Globus pallidus (tissue), 1 donor: ENCODE measurements at regions not wholly inside any gene's neighbourhood (a gene's known extent, or its start where the extent isn't known, plus 50 kb on each side); places are given as distances from the start of the nearest gene placed in this dataset.

ENCODE experiments used
- DNase-seq: peaks from one replicate; pipeline ENCODE4 v3.0.0-alpha.2; 2015; ENCODE audit warnings: low spot score

GRCh38 chr12:53836119-53836655 lies 84.4 kb upstream of the CISTR start:
- no peak for DNase-seq

GRCh38 chr12:53838978-53839377 lies 87.2 kb upstream of the CISTR start:
- no peak for DNase-seq

DNA sequence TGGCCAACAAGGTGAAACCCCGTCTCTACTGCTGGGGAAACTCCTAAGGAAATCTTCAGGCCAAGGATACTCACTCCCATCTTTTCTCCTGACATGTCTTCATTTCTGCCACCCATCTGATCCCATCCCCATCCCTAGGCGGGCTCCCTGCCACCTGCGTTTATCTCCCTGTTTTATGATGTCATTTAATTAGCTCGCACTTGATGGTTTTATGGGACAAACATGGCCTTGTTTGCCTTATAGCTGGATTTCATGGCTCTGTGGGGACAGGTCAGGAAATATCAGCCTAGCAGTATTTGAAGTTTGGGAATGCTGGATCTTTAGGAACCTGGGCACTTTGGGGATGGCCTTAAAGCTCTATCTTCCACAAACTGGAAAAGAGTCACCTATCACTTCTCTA lies 88.5 kb upstream of the CISTR start:
- no peak for DNase-seq

DNA sequence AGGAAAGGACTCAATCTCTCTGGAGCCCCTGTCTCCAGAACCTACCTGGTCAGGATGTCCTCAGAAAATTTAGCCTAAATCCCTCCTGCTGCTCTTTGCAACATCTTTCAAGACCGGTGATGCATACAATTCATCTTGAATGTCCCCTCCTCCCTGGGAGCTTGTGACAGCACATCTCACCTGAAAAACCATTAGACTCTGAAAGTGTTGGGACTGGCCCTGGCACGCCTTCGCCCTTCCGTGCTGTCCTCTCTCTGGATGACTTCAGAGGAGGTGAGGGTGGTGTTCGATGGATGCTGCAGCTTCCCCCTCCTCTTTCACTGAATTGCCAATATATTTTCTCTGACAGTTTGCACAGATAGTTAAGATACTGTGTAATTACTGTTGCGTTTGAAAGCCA lies 90.9 kb upstream of the CISTR start:
- no peak for DNase-seq

DNA sequence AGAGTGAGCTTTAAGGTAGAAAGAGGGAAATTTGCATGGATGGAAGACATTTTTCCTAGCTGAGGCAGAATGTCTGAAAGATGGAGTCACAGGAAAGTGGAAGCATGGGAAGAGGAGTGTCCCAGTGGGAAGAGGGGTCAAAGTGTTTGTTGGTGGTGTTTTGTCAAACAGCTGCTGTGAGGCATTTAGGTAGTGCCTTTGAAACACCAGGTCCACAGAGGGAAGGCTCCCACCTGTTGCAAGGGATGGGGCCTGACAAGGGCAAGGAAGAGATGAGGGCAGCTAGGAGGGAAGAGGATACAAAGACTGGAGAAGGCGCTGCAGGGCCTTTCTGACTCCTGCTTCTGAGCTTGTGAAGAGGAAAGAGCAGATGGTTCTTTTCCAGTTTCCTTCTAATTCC lies 91.8 kb upstream of the CISTR start:
- DNase-seq: no peak

GRCh38 chr12:53844994-53845844 lies 93.4 kb upstream of the HOXC13 start:
- no peak for DNase-seq

DNA sequence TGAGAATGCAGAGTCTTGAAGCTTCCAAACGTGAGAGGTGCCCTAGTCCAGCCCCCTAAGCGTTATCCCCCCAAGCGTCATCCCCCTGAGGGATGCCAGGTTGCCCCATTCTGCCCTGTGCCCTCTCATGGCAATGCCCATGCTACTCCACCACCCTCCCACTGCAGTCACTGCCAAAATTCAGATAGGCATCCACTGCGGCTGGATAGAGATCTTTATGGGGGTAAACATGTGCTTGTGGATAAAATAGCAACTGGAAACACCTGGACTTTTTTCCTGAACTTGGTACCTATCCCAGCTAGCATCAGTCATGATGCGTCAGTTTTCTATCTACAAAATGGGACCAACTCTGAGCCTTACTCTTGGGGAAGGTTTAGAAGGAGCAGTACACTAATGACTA lies 92.7 kb upstream of the HOXC13 start:
- DNase-seq: no peak

DNA sequence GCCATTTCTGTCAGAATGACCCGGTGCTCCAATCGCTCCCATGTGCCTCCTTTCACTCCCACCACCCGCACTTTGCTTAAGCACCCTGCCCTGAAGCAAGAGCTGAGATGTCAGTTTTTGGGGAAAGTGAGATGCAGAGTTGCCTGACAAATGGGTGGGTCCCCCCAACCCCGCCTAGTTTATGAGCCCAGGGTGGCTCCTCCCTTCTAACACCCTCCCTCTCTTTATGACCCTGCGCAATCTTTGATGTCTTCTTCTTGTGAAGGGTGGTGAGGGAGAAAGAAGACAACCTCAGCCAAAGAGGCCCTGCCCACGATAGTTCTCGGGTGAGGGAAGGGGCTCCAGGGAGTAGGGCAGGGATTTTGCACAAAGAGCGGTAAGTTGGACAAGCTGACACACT lies 89.5 kb upstream of the HOXC13 start:
- no peak for DNase-seq

DNA sequence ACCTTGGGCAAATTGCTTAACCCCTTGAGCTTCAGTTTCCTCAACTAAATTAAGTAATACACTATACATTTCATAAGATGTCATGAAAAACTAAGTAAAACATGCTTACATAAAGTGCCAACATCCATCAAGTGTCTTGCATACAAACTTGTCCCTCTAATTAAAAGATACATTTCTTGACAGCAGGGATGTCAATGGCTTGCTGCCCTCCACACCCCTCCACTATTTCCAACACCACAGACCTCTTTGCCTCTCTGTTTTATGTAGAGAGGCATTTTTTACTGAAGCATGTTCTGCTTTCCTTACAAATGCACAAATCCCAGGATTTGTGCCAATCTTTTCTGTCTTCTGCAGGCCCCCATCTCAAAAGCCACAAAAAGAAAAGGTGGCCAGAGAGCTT lies 89.0 kb upstream of the HOXC13 start:
- DNase-seq: no peak

GRCh38 chr12:53852061-53852460 lies 86.6 kb upstream of the HOXC13 start:
- DNase-seq: no peak

GRCh38 chr12:53852992-53853391 lies 85.6 kb upstream of the HOXC13 start:
- DNase-seq: no peak

- DNase-seq: no peak
These were observed 83.8 kb upstream of the HOXC13 start for GRCh38 chr12:53854701-53855316.

DNA sequence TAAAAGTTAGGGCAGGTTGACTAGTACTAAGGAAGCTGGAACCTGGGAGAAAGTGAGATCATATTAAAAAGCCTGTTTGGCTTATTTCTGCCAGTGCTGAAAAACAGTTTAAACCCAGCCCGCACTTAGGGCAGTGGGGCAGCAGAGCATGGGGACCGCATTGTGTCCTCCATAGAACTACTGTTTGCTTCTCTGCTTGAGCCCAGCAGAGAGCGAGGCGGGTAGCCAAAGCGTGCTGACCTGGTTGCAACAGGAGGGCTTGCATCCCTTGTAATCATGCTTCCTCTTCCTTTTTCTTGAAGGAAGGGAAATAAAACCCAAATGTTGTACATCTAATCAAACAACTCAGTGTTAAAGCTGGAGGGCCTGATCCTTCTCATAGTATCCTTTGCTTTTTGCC lies 82.5 kb upstream of the HOXC13 start:
- no peak for DNase-seq

- DNase-seq: no peak
These were observed 81.0 kb upstream of the HOXC13 start for GRCh38 chr12:53857666-53858065.

- no peak for DNase-seq
These were observed 77.9 kb upstream of the HOXC13 start for GRCh38 chr12:53860426-53861345.

- DNase-seq: no peak
These were observed 76.4 kb upstream of the HOXC13 start for GRCh38 chr12:53862206-53862605.

- DNase-seq: no peak
These were observed 75.8 kb upstream of the HOXC13 start for GRCh38 chr12:53862831-53863230.

GRCh38 chr12:53866727-53867126 lies 71.9 kb upstream of the HOXC13 start:
- no peak for DNase-seq

DNA sequence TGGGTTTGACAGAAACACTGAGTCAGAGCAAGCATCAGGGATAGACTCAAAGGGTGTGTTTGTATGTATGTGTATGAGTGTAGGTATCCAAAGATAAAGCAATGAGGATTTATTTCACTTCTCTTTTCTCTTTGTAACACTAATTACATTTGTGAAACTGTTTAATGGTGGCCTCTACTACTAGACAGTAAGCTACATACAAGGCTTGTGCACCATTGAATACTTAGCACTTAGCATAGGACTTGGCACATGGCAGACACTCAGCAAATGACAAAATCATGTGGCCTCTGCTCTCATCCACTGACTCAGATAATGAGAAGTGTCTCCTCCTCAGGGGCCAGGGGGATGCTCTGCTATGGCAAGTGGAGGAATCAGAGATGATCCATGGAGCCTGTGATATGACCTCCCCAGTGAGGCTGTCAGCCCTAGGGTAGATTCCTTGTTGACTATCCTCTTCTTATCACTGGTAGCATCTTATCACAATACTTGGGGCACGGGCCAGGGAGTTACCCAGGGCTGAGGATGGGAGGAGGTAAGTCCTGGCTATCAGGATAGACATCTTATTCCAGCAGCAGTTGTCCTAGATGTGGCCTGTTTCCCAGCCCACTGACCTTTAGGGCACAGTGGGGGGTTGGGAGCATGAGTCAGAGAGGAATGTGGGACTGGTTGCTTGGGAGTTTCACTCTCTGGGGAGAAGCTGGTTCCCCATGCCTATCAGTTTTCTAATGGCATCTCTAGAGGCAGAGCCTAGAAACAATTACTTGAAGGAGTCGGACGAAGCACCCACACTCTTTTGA lies 71.2 kb upstream of the HOXC13 start:
- no peak for DNase-seq

DNA sequence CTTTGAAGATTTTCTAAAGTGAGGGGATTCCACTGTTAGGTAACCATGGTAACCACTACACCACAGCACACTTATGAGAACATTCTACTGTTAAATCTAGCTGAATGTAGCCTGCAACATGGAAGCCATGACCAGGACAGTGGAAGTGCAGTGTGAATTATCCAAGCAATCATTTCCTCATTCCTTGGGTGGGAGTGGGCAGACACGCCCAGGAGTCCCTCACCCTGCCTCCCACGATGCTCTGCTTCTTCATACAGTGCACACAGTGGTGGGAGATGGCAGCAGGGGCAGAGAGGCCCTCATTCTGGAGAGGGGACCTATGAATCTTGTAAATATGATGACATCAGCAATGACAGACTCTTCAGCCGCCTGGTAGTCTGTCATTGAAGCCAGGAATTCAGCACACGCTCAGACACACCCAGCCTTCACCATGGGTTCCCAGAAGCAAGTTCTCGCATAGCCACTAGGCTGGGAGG lies 70.1 kb upstream of the HOXC13 start:
- no peak for DNase-seq

GRCh38 chr12:53869500-53869899 lies 69.1 kb upstream of the HOXC13 start:
- DNase-seq: peak; percentile 33
